Fibroblast of lung (primary cell): ENCODE measurements at regions not wholly inside any gene's neighbourhood (a gene's known extent, or its start where the extent isn't known, plus 50 kb on each side); places are given as distances from the start of the nearest gene placed in this dataset.

Source experiments
- DNase-seq, 2 donors: peaks; one replicate each; pipeline versions ENCODE4 v3.0.0 to v3.0.0-alpha.2; 2010; ENCODE audit warnings: low read depth in 2 of 2
- H2AFZ ChIP-seq: 2 replicates; pipeline ENCODE4 v1.5.1; 2012; ENCODE audit warnings: low read length, control low read depth, inconsistent platforms
- H3K27ac ChIP-seq: 2 replicates; pipeline ENCODE4 v1.5.1; 2011; ENCODE audit warnings: low read length, control low read depth; ENCODE audit not compliant: insufficient read depth
- H3K27me3 ChIP-seq: 2 replicates; pipeline ENCODE4 v1.5.1; 2011; ENCODE audit warnings: mild to moderate bottlenecking, low read length; ENCODE audit not compliant: control insufficient read depth, insufficient read depth
- H3K36me3 ChIP-seq: 2 replicates; pipeline ENCODE4 v1.5.1; 2011; ENCODE audit warnings: low read length; ENCODE audit not compliant: control insufficient read depth, insufficient read depth
- H3K4me1 ChIP-seq: 2 replicates; pipeline ENCODE4 v1.5.1; 2011; ENCODE audit warnings: low read length; ENCODE audit not compliant: control insufficient read depth, insufficient read depth; ENCODE audit errors: extremely low read depth
- H3K4me2 ChIP-seq: 2 replicates; pipeline ENCODE4 v1.5.1; 2011; ENCODE audit warnings: low read length, control low read depth; ENCODE audit not compliant: insufficient read depth; ENCODE audit errors: extremely low read depth
- H3K4me3 ChIP-seq, 4 experiments: fragments of 200-600 bp in 1 of 4; sonication (generic) in 1 of 4; replicated peaks in 1 of 4; 2 replicates each; pipeline ENCODE4 v1.5.1; 2011 to 2016; ENCODE audit warnings: low read length in 4 of 4, low read depth in 3 of 4, mild to moderate bottlenecking in 3 of 4, control low read depth in 2 of 4, inconsistent platforms in 1 of 4, mixed read lengths in 1 of 4; ENCODE audit not compliant: insufficient read depth in 1 of 4; ENCODE audit errors: control extremely low read depth in 1 of 4
- H3K79me2 ChIP-seq: 2 replicates; pipeline ENCODE4 v1.5.1; 2012; ENCODE audit warnings: mild to moderate bottlenecking, low read length, inconsistent platforms; ENCODE audit not compliant: control insufficient read depth, insufficient read depth
- H3K9ac ChIP-seq: 2 replicates; pipeline ENCODE4 v1.5.1; 2011; ENCODE audit warnings: mild to moderate bottlenecking, low read length, control low read depth; ENCODE audit not compliant: insufficient read depth
- H3K9me3 ChIP-seq: 2 replicates; pipeline ENCODE4 v1.5.1; 2012; ENCODE audit warnings: low read depth, low read length; ENCODE audit not compliant: control insufficient read depth, insufficient read depth
- H4K20me1 ChIP-seq: 2 replicates; pipeline ENCODE4 v1.5.1; 2011; ENCODE audit warnings: low read length; ENCODE audit not compliant: control insufficient read depth, insufficient read depth; ENCODE audit errors: extremely low read depth
- CTCF ChIP-seq, 2 donors: IDR thresholded peaks in 1 of 2; conservative IDR thresholded peaks in 1 of 2; 1 replicate in 1 of 2; 2 replicates in 1 of 2; pipeline ENCODE4 v1.5.1; 2011 to 2012; ENCODE audit warnings: low read length in 2 of 2, control low read depth in 1 of 2, inconsistent platforms in 1 of 2, low read depth in 1 of 2, mild to moderate bottlenecking in 1 of 2
- EZH2 ChIP-seq: IDR thresholded peaks from 2 replicates; pipeline ENCODE4 v1.5.1; 2012; ENCODE audit warnings: low read length, control low read depth, mild to moderate bottlenecking; ENCODE audit errors: missing control alignments

GRCh38 chr1:58880592-58880991, 96.7 kb upstream of the JUN start:
- Histone ChIP-seq H2AFZ (no peak overlapping the region), H3K27ac (no peak overlapping the region), H3K9ac (no peak overlapping the region), H3K36me3 (no peaks in the 10 kb centered on the region), H3K79me2 (no peaks in the 10 kb centered on the region), H3K27me3 (no peaks in the 10 kb centered on the region), H3K9me3 (no peaks in the 10 kb centered on the region), H3K4me2 (no peak overlapping the region), H4K20me1 (no peaks in the 10 kb centered on the region), H3K4me1 (peaks cover 13% of the 10 kb centered on the region), H3K4me3 (no peak overlapping the region)
- TF ChIP-seq EZH2 (no peak), CTCF (conservative IDR thresholded peaks at IDR 0.05 in 1 of 2, IDR thresholded peaks at IDR 0.05 in 1 of 2; ENCODE audit: low read depth in 1 of 2, low read length in 2 of 2) (no peak)
- no peak for DNase-seq

- Histone ChIP-seq H3K27ac (peak overlapping the region; percentile 14), H3K9ac (no peak overlapping the region), H4K20me1 (no peaks in the 10 kb centered on the region), H3K36me3 (no peaks in the 10 kb centered on the region), H3K4me3 (no peak overlapping the region), H3K4me2 (no peak overlapping the region), H3K9me3 (no peaks in the 10 kb centered on the region), H2AFZ (no peak overlapping the region), H3K4me1 (peaks cover 13% of the 10 kb centered on the region), H3K79me2 (no peaks in the 10 kb centered on the region), H3K27me3 (no peaks in the 10 kb centered on the region)
- DNase-seq = peak; percentile 64 to 83
- TF ChIP-seq CTCF (conservative IDR thresholded peaks at IDR 0.05 in 1 of 2, IDR thresholded peaks at IDR 0.05 in 1 of 2; ENCODE audit: low read depth in 1 of 2, low read length in 2 of 2) = no peak
- no peak for TF ChIP-seq EZH2
These were observed 97.7 kb upstream of the JUN start for GRCh38 chr1:58881471-58881994.

- H3K36me3 ChIP-seq = no peaks in the 10 kb centered on the region
- no peak overlapping the region for H3K4me2 ChIP-seq
- no peak for DNase-seq
- no peak overlapping the region for H3K9ac ChIP-seq
- no peaks in the 10 kb centered on the region for H4K20me1 ChIP-seq
- peaks cover 13% of the 10 kb centered on the region for H3K4me1 ChIP-seq
- TF ChIP-seq EZH2 (no peak), CTCF (conservative IDR thresholded peaks at IDR 0.05 in 1 of 2, IDR thresholded peaks at IDR 0.05 in 1 of 2; ENCODE audit: low read depth in 1 of 2, low read length in 2 of 2) (no peak)
- H3K4me3 ChIP-seq = no peak overlapping the region
- H3K79me2 ChIP-seq = no peaks in the 10 kb centered on the region
- H2AFZ ChIP-seq = no peak overlapping the region
- no peaks in the 10 kb centered on the region for H3K27me3 ChIP-seq
- peak overlapping the region; percentile 79 for H3K27ac ChIP-seq
- H3K9me3 ChIP-seq = no peaks in the 10 kb centered on the region
These were observed 98.6 kb upstream of the JUN start for GRCh38 chr1:58882322-58882948.
